Stomach (tissue), 4 donors: ENCODE measurements at regions not wholly inside any gene's neighbourhood (a gene's known extent, or its start where the extent isn't known, plus 50 kb on each side); places are given as distances from the start of the nearest gene placed in this dataset.

ENCODE experiments used
- CTCF ChIP-seq, 7 experiments: fragments of 450-650 bp in 4 of 7; fragments of 200-600 bp in 3 of 7; sonication (generic) in 3 of 7; IDR thresholded peaks; one replicate each; pipeline ENCODE4 v1.5.1; 2016 to 2019; ENCODE audit warnings: antibody characterized with exemption in 7 of 7, control low read depth in 2 of 7, mild to moderate bottlenecking in 1 of 7
- EP300 ChIP-seq: sonication (generic); formaldehyde crosslinking; IDR thresholded peaks from one replicate; pipeline ENCODE4 v1.6.1; 2017; ENCODE audit warnings: antibody characterized with exemption
- POLR2A ChIP-seq, 4 donors: fragments of 450-650 bp; IDR thresholded peaks; one replicate each; pipeline ENCODE4 v1.6.1; 2016; ENCODE audit warnings: antibody characterized with exemption in 4 of 4, control low read depth in 2 of 4, mild to moderate bottlenecking in 1 of 4, moderate library complexity in 1 of 4
- POLR2AphosphoS5 ChIP-seq, 3 donors: sonication (generic); formaldehyde crosslinking; IDR thresholded peaks; one replicate each; pipeline ENCODE4 v1.6.1; 2016; ENCODE audit warnings: antibody characterized with exemption in 3 of 3

GRCh38 chr16:6837722-6838121 is 494.9 kb upstream of the RBFOX1 start:
- TF ChIP-seq CTCF (IDR thresholded peaks at IDR 0.05) (no peak), POLR2A (IDR thresholded peaks at IDR 0.05) (no peak), POLR2AphosphoS5 (IDR thresholded peaks at IDR 0.05) (no peak), EP300 (no peak)
